ENCODE measurements at regions not wholly inside any gene's neighbourhood (a gene's known extent, or its start where the extent isn't known, plus 50 kb on each side); places are given as distances from the start of the nearest gene placed in this dataset.
"Not testable (repeated sequence)": the region's sequence is repeated elsewhere in the genome, so short reads cannot be mapped to it uniquely, and the experiment has no call there.

GRCh38 chr18:78503129-78503528, 476.5 kb upstream of the SALL3 start:
- Histone ChIP-seq H3K4me3 (ENCODE audit: low read length) (no peak overlapping the region), H3K4me1 (ENCODE audit: control insufficient read depth in 2 of 2, insufficient read depth in 2 of 2, low read length in 2 of 2) (no peaks in the 10 kb centered on the region), H3K27ac (ENCODE audit: low read depth, low read length) (no peak overlapping the region), H3K27me3 (ENCODE audit: control insufficient read depth in 2 of 2, insufficient read depth in 2 of 2, low read length in 2 of 2) (no peaks in the 10 kb centered on the region), H3K36me3 (ENCODE audit: control insufficient read depth in 2 of 3, insufficient read depth in 3 of 3, low read length in 3 of 3) (no peaks in the 10 kb centered on the region), H3K9me3 (ENCODE audit: control insufficient read depth in 2 of 3, low read length in 3 of 3) (no peaks in the 10 kb centered on the region)
- ATAC-seq (no peak), DNase-seq (no peak)
- Mint-ChIP-seq H3K4me1 (no peaks in the 10 kb centered on the region), H3K4me3 (no peak overlapping the region), H3K36me3 (no peaks in the 10 kb centered on the region), H3K27ac (no peak overlapping the region), H3K27me3 (peaks cover 0 to 8% (median 0%) of the 10 kb centered on the region in 5 donors), H3K9me3 (peaks cover 0 to 3% (median 0%) of the 10 kb centered on the region in 11 donors)
- POLR2A ChIA-PET = no interaction called here
- CTCF ChIA-PET = no interaction called here
- intact Hi-C loops (cut with micrococcal nuclease) = no loop called here

DNA sequence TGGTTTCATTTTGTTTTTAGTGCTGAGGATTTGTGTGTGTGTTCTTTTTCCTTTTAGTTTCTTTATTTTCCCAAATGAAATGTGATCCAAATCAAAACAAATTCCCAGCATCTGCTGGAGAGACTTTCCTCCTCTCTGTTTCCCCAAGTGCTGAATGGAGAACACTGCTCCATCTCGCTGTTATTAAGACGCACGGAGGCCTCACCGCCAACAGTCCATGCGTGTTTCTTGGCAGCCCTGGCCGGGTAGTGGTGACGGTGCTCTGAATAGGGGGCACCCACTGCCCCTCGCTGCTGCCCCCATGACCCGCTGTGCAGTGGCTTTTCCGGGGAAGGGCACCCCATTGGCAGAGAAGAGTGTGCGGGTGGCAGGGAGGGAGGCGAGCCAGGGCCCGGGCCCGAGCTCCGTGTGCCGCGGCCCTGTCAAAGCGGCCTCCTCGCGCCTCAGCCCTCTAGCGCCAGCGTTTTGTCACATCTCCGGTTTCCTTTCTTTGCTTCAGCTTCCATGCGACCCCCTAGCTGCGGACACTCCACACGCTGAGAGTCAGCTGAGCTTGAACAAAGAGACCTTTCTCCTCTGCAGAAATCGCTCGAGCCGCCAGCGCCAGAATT, 473.7 kb upstream of the SALL3 start:
- Mint-ChIP-seq H3K36me3 (no peaks in the 10 kb centered on the region), H3K4me3 (no peak overlapping the region), H3K27me3 (peaks cover 0 to 8% (median 0%) of the 10 kb centered on the region in 5 donors), H3K27ac (no peak overlapping the region), H3K4me1 (no peaks in the 10 kb centered on the region), H3K9me3 (peaks cover 0 to 9% (median 1%) of the 10 kb centered on the region in 11 donors)
- no peaks in the 10 kb centered on the region for H3K27me3 ChIP-seq (ENCODE audit: control insufficient read depth in 2 of 2, insufficient read depth in 2 of 2, low read length in 2 of 2)
- intact Hi-C loops (cut with micrococcal nuclease) = no loop called here
- no peak overlapping the region for H3K4me3 ChIP-seq (ENCODE audit: low read length)
- H3K36me3 ChIP-seq (ENCODE audit: control insufficient read depth in 2 of 3, insufficient read depth in 3 of 3, low read length in 3 of 3) = no peaks in the 10 kb centered on the region
- CTCF ChIA-PET = no interaction called here
- no peak for DNase-seq
- no peaks in the 10 kb centered on the region for H3K4me1 ChIP-seq (ENCODE audit: control insufficient read depth in 2 of 2, insufficient read depth in 2 of 2, low read length in 2 of 2)
- H3K27ac ChIP-seq (ENCODE audit: low read depth, low read length) = no peak overlapping the region
- H3K9me3 ChIP-seq (ENCODE audit: control insufficient read depth in 2 of 3, low read length in 3 of 3) = no peaks in the 10 kb centered on the region
- no peak for ATAC-seq
- POLR2A ChIA-PET = no interaction called here

GRCh38 chr18:78507217-78507616, 472.4 kb upstream of the SALL3 start:
- H3K4me3 ChIP-seq (ENCODE audit: low read length) = no peak overlapping the region
- ATAC-seq (no peak), DNase-seq (no peak)
- ChIA-PET POLR2A (no interaction called here), CTCF (no interaction called here)
- Mint-ChIP-seq H3K4me1 (no peaks in the 10 kb centered on the region), H3K27ac (no peak overlapping the region), H3K4me3 (no peak overlapping the region), H3K9me3 (peaks cover 0 to 9% (median 1%) of the 10 kb centered on the region in 11 donors), H3K27me3 (peaks cover 0 to 8% (median 0%) of the 10 kb centered on the region in 5 donors), H3K36me3 (no peaks in the 10 kb centered on the region)
- no peaks in the 10 kb centered on the region for H3K4me1 ChIP-seq (ENCODE audit: control insufficient read depth in 2 of 2, insufficient read depth in 2 of 2, low read length in 2 of 2)
- no peaks in the 10 kb centered on the region for H3K36me3 ChIP-seq (ENCODE audit: control insufficient read depth in 2 of 3, insufficient read depth in 3 of 3, low read length in 3 of 3)
- H3K27me3 ChIP-seq (ENCODE audit: control insufficient read depth in 2 of 2, insufficient read depth in 2 of 2, low read length in 2 of 2) = no peaks in the 10 kb centered on the region
- intact Hi-C loops (cut with micrococcal nuclease) = no loop called here
- H3K9me3 ChIP-seq (ENCODE audit: control insufficient read depth in 2 of 3, low read length in 3 of 3) = no peaks in the 10 kb centered on the region
- no peak overlapping the region for H3K27ac ChIP-seq (ENCODE audit: low read depth, low read length)

GRCh38 chr18:78508228-78508824, 471.3 kb upstream of the SALL3 start:
- H3K4me1 ChIP-seq (ENCODE audit: control insufficient read depth in 2 of 2, insufficient read depth in 2 of 2, low read length in 2 of 2); DNase-seq; CTCF ChIA-PET; ATAC-seq; H3K9me3 ChIP-seq (ENCODE audit: control insufficient read depth in 2 of 3, low read length in 3 of 3); H3K36me3 Mint-ChIP-seq; H3K36me3 ChIP-seq (ENCODE audit: control insufficient read depth in 2 of 3, insufficient read depth in 3 of 3, low read length in 3 of 3); H3K9me3 Mint-ChIP-seq; POLR2A ChIA-PET; H3K27me3 ChIP-seq (ENCODE audit: control insufficient read depth in 2 of 2, insufficient read depth in 2 of 2, low read length in 2 of 2); H3K4me3 Mint-ChIP-seq; intact Hi-C loops (cut with micrococcal nuclease); H3K4me3 ChIP-seq (ENCODE audit: low read length); H3K4me1 Mint-ChIP-seq; H3K27ac ChIP-seq (ENCODE audit: low read depth, low read length): not testable (repeated sequence)
- H3K27me3 Mint-ChIP-seq = peaks cover 0 to 14% (median 0%) of the 10 kb centered on the region in 5 donors
- peak overlapping the region in 1 of 9 donors; percentile 51 for H3K27ac Mint-ChIP-seq

GRCh38 chr18:78510091-78510490, 469.5 kb upstream of the SALL3 start:
- no peak overlapping the region for H3K4me3 ChIP-seq (ENCODE audit: low read length)
- Mint-ChIP-seq H3K27ac (no peak overlapping the region), H3K9me3 (peaks cover 0 to 9% (median 1%) of the 10 kb centered on the region in 11 donors), H3K4me3 (no peak overlapping the region), H3K27me3 (peaks cover 0 to 14% (median 0%) of the 10 kb centered on the region in 5 donors), H3K4me1 (no peaks in the 10 kb centered on the region), H3K36me3 (no peaks in the 10 kb centered on the region)
- no peaks in the 10 kb centered on the region for H3K4me1 ChIP-seq (ENCODE audit: control insufficient read depth in 2 of 2, insufficient read depth in 2 of 2, low read length in 2 of 2)
- ChIA-PET CTCF (no interaction called here), POLR2A (no interaction called here)
- no peak overlapping the region for H3K27ac ChIP-seq (ENCODE audit: low read depth, low read length)
- ATAC-seq (no peak), DNase-seq (no peak)
- intact Hi-C loops (cut with micrococcal nuclease) = no loop called here
- no peaks in the 10 kb centered on the region for H3K27me3 ChIP-seq (ENCODE audit: control insufficient read depth in 2 of 2, insufficient read depth in 2 of 2, low read length in 2 of 2)
- no peaks in the 10 kb centered on the region for H3K9me3 ChIP-seq (ENCODE audit: control insufficient read depth in 2 of 3, low read length in 3 of 3)
- no peaks in the 10 kb centered on the region for H3K36me3 ChIP-seq (ENCODE audit: control insufficient read depth in 2 of 3, insufficient read depth in 3 of 3, low read length in 3 of 3)

DNA sequence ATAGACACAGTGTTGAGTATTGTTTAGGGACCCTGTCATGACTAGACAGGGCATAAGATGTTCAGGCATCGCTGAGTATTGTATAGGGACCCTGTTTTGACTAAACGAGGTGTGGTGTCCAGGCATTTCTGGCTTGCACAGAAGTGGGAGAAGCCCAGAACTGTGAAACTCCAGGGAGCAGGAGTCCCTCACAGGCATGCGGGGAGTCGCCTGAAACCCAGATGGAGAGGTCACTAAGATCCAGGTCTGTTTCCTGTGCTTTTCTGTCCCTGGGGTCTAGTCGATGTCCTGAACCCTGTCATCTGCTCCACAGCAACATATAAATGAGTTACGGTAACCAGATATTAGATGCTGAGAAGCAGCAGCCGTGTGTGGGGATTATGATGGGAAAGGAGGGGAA, 469.0 kb upstream of the SALL3 start:
- ATAC-seq = no peak
- Histone ChIP-seq H3K27me3 (ENCODE audit: control insufficient read depth in 2 of 2, insufficient read depth in 2 of 2, low read length in 2 of 2) (no peaks in the 10 kb centered on the region), H3K27ac (ENCODE audit: low read depth, low read length) (no peak overlapping the region), H3K4me3 (ENCODE audit: low read length) (no peak overlapping the region), H3K9me3 (ENCODE audit: control insufficient read depth in 2 of 3, low read length in 3 of 3) (no peaks in the 10 kb centered on the region), H3K36me3 (ENCODE audit: control insufficient read depth in 2 of 3, insufficient read depth in 3 of 3, low read length in 3 of 3) (no peaks in the 10 kb centered on the region), H3K4me1 (ENCODE audit: control insufficient read depth in 2 of 2, insufficient read depth in 2 of 2, low read length in 2 of 2) (no peaks in the 10 kb centered on the region)
- ChIA-PET CTCF (no interaction called here), POLR2A (no interaction called here)
- Mint-ChIP-seq H3K4me1 (no peaks in the 10 kb centered on the region), H3K36me3 (no peaks in the 10 kb centered on the region), H3K27ac (no peak overlapping the region), H3K9me3 (peaks cover 0 to 9% (median 1%) of the 10 kb centered on the region in 11 donors), H3K27me3 (peaks cover 0 to 14% (median 0%) of the 10 kb centered on the region in 5 donors), H3K4me3 (no peak overlapping the region)
- intact Hi-C loops (cut with micrococcal nuclease) = no loop called here
- no peak for DNase-seq
